Fibroblast of pulmonary artery (primary cell): ENCODE measurements at regions not wholly inside any gene's neighbourhood (a gene's known extent, or its start where the extent isn't known, plus 50 kb on each side); places are given as distances from the start of the nearest gene placed in this dataset.

Source experiments
- DNase-seq: peaks from one replicate; pipeline ENCODE4 v3.0.0-alpha.2; 2010; ENCODE audit warnings: low read depth
- H3K4me3 ChIP-seq: replicated peaks from 2 replicates; pipeline ENCODE4 v1.5.1; 2011; ENCODE audit warnings: low read depth, mild to moderate bottlenecking, control low read depth, low read length, moderate library complexity
- CTCF ChIP-seq: IDR thresholded peaks from 2 replicates; pipeline ENCODE4 v1.5.1; 2011; ENCODE audit warnings: mild to moderate bottlenecking, control low read depth, low read length, inconsistent platforms; ENCODE audit errors: missing control alignments

- TF ChIP-seq CTCF: no peak
Measured at GRCh38 chr16:63904930-63905329, 1216.9 kb downstream of the CDH11 start.

GRCh38 chr16:63904182-63904581 is 1217.7 kb downstream of the CDH11 start:
- DNase-seq: no peak
- H3K4me3 ChIP-seq: no peak overlapping the region
- TF ChIP-seq CTCF: no peak

More at GRCh38 chr16:63904930-63905329, 1216.9 kb downstream of the CDH11 start:
- no peak overlapping the region for H3K4me3 ChIP-seq
- no peak for DNase-seq

GRCh38 chr16:63896383-63897109 is 1225.3 kb downstream of the CDH11 start:
- no peak overlapping the region for H3K4me3 ChIP-seq
- no peak for DNase-seq
- TF ChIP-seq CTCF: no peak

- no peak for DNase-seq
- H3K4me3 ChIP-seq: no peak overlapping the region
- TF ChIP-seq CTCF: no peak
Measured at GRCh38 chr16:63890723-63891122, 1231.1 kb downstream of the CDH11 start.

- no peak for TF ChIP-seq CTCF
- H3K4me3 ChIP-seq: no peak overlapping the region
- peak; percentile 68 for DNase-seq
Measured at GRCh38 chr16:63890081-63890480, 1231.8 kb downstream of the CDH11 start.

- no peak for TF ChIP-seq CTCF
- H3K4me3 ChIP-seq: no peak overlapping the region
- DNase-seq: no peak
Measured at GRCh38 chr16:63883091-63883490, 1238.8 kb downstream of the CDH11 start.

- no peak for TF ChIP-seq CTCF
- no peak overlapping the region for H3K4me3 ChIP-seq
- DNase-seq: no peak
Measured at GRCh38 chr16:63882576-63882975, 1239.3 kb downstream of the CDH11 start.
